HG03457 (cell line): ENCODE measurements at regions not wholly inside any gene's neighbourhood (a gene's known extent, or its start where the extent isn't known, plus 50 kb on each side); places are given as distances from the start of the nearest gene placed in this dataset.
"Not testable (repeated sequence)": the region's sequence is repeated elsewhere in the genome, so short reads cannot be mapped to it uniquely, and the experiment has no call there.

Experiments used
- ATAC-seq: cut with Tn5 transposase; IDR thresholded peaks from one replicate; pipeline ENCODE4 v1.9.1; 2021; ENCODE audit warnings: moderate number of reproducible peaks; ENCODE audit not compliant: unreplicated experiment

- no peak for ATAC-seq
Measured at GRCh38 chr18:57885931-57886330, 82.8 kb upstream of the ATP8B1 start.

GRCh38 chr18:57882465-57882864 is 79.3 kb upstream of the ATP8B1 start:
- no peak for ATAC-seq

- no peak for ATAC-seq
Measured at GRCh38 chr18:57881818-57882413, 78.8 kb upstream of the ATP8B1 start.

- ATAC-seq: not testable (repeated sequence)
Measured at GRCh38 chr18:57879924-57880323, 76.8 kb upstream of the ATP8B1 start.

GRCh38 chr18:57869221-57869620 is 66.1 kb upstream of the ATP8B1 start:
- no peak for ATAC-seq

GRCh38 chr18:57866355-57866754 is 63.2 kb upstream of the ATP8B1 start:
- ATAC-seq: no peak

GRCh38 chr18:57864615-57865121 is 61.6 kb upstream of the ATP8B1 start:
- no peak for ATAC-seq

GRCh38 chr18:57863706-57864105 is 60.6 kb upstream of the ATP8B1 start:
- ATAC-seq: no peak

- ATAC-seq: no peak
Measured at GRCh38 chr18:57859314-57859713, 56.2 kb upstream of the ATP8B1 start.

GRCh38 chr18:57856557-57857280 is 53.6 kb upstream of the ATP8B1 start:
- ATAC-seq: no peak

GRCh38 chr18:57856128-57856527 is 53.0 kb upstream of the ATP8B1 start:
- no peak for ATAC-seq

GRCh38 chr18:57855551-57855950 is 52.4 kb upstream of the ATP8B1 start:
- no peak for ATAC-seq

- ATAC-seq: no peak
Measured at GRCh38 chr18:57854726-57855125, 51.6 kb upstream of the ATP8B1 start.

GRCh38 chr18:57853864-57854263 is 50.7 kb upstream of the ATP8B1 start:
- no peak for ATAC-seq

GRCh38 chr18:57853133-57853532 is 50.0 kb upstream of the ATP8B1 start:
- ATAC-seq: no peak
